Astrocyte (in vitro differentiated cells and primary cell): ENCODE measurements at regions not wholly inside any gene's neighbourhood (a gene's known extent, or its start where the extent isn't known, plus 50 kb on each side); places are given as distances from the start of the nearest gene placed in this dataset.

Source experiments
- EZH2 ChIP-seq: IDR thresholded peaks from 2 replicates; pipeline ENCODE4 v1.6.1; 2012; ENCODE audit warnings: mild to moderate bottlenecking, low read length, inconsistent platforms; ENCODE audit not compliant: insufficient read depth
- TF ChIP-seq, protein P1 (sequence below): IDR thresholded peaks from 2 replicates; pipeline ENCODE4 v1.5.1; 2011; ENCODE audit warnings: low read depth, mild to moderate bottlenecking, inconsistent platforms, low read length, moderate library complexity; ENCODE audit not compliant: insufficient read depth

GRCh38 chr1:143735764-143736461, 235.9 kb downstream of the FAM72C start:
- TF ChIP-seq, protein P1, sequence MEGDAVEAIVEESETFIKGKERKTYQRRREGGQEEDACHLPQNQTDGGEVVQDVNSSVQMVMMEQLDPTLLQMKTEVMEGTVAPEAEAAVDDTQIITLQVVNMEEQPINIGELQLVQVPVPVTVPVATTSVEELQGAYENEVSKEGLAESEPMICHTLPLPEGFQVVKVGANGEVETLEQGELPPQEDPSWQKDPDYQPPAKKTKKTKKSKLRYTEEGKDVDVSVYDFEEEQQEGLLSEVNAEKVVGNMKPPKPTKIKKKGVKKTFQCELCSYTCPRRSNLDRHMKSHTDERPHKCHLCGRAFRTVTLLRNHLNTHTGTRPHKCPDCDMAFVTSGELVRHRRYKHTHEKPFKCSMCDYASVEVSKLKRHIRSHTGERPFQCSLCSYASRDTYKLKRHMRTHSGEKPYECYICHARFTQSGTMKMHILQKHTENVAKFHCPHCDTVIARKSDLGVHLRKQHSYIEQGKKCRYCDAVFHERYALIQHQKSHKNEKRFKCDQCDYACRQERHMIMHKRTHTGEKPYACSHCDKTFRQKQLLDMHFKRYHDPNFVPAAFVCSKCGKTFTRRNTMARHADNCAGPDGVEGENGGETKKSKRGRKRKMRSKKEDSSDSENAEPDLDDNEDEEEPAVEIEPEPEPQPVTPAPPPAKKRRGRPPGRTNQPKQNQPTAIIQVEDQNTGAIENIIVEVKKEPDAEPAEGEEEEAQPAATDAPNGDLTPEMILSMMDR: no peak
- no peak for TF ChIP-seq EZH2
